ENCODE measurements at regions not wholly inside any gene's neighbourhood (a gene's known extent, or its start where the extent isn't known, plus 50 kb on each side); places are given as distances from the start of the nearest gene placed in this dataset.

- H3K27ac ChIP-seq = no peak overlapping the region
- no peak for DNase-seq
- intact Hi-C loops (cut with DNase I) = no loop called here
- no peaks in the 10 kb centered on the region for H3K27me3 ChIP-seq
- H3K9me3 ChIP-seq = no peaks in the 10 kb centered on the region
- TF ChIP-seq CTCF (IDR thresholded peaks at IDR 0.05) (no peak), EP300 (IDR thresholded peaks at IDR 0.05) (no peak), POLR2A (IDR thresholded peaks at IDR 0.05) (no peak)
- 82 to 89% (median 85%) methylated on average over 1 of the region's 1 CpG for WGBS, 3 donors
- H3K4me1 ChIP-seq (ENCODE audit: insufficient read depth) = no peaks in the 10 kb centered on the region
- no peaks in the 10 kb centered on the region for H3K36me3 ChIP-seq
- no peak overlapping the region for H3K4me3 ChIP-seq
Observed at GRCh38 chr5:113719549-113719948, 206.1 kb downstream of the YTHDC2 start.

- DNase-seq = no peak
- Histone ChIP-seq H3K9me3 (no peaks in the 10 kb centered on the region), H3K27ac (no peak overlapping the region), H3K4me3 (no peak overlapping the region), H3K27me3 (no peaks in the 10 kb centered on the region), H3K36me3 (no peaks in the 10 kb centered on the region), H3K4me1 (ENCODE audit: insufficient read depth) (no peaks in the 10 kb centered on the region)
- TF ChIP-seq POLR2A (IDR thresholded peaks at IDR 0.05) = no peak
- TF ChIP-seq EP300 (IDR thresholded peaks at IDR 0.05) = no peak
- no peak for TF ChIP-seq CTCF (IDR thresholded peaks at IDR 0.05)
- intact Hi-C loops (cut with DNase I) = no loop called here
- 66 to 75% (median 68%) methylated on average over 2 of the region's 2 CpGs for WGBS, 3 donors
Observed at GRCh38 chr5:113721171-113721570, 207.7 kb downstream of the YTHDC2 start.

GRCh38 chr5:113723021-113723420 is 209.5 kb downstream of the YTHDC2 start:
- no peak overlapping the region for H3K27ac ChIP-seq
- intact Hi-C loops (cut with DNase I) = no loop called here
- WGBS, 3 donors = 48 to 69% (median 61%) methylated on average over 6 of the region's 6 CpGs
- no peaks in the 10 kb centered on the region for H3K4me1 ChIP-seq (ENCODE audit: insufficient read depth)
- H3K4me3 ChIP-seq = no peak overlapping the region
- no peaks in the 10 kb centered on the region for H3K27me3 ChIP-seq
- TF ChIP-seq CTCF (IDR thresholded peaks at IDR 0.05) = no peak
- no peak for TF ChIP-seq EP300 (IDR thresholded peaks at IDR 0.05)
- TF ChIP-seq POLR2A (IDR thresholded peaks at IDR 0.05) = no peak
- no peak for DNase-seq
- H3K36me3 ChIP-seq = no peaks in the 10 kb centered on the region
- H3K9me3 ChIP-seq = no peaks in the 10 kb centered on the region

- Histone ChIP-seq H3K4me1 (ENCODE audit: insufficient read depth) (no peaks in the 10 kb centered on the region), H3K27ac (no peak overlapping the region), H3K4me3 (no peak overlapping the region), H3K9me3 (no peaks in the 10 kb centered on the region), H3K36me3 (no peaks in the 10 kb centered on the region), H3K27me3 (no peaks in the 10 kb centered on the region)
- intact Hi-C loops (cut with DNase I) = no loop called here
- DNase-seq = no peak
- no peak for TF ChIP-seq EP300 (IDR thresholded peaks at IDR 0.05)
- TF ChIP-seq POLR2A (IDR thresholded peaks at IDR 0.05) = no peak
- TF ChIP-seq CTCF (IDR thresholded peaks at IDR 0.05) = no peak
- 50 to 69% (median 51%) methylated on average over 1 of the region's 1 CpG for WGBS, 3 donors
Observed at GRCh38 chr5:113735751-113736150, 222.3 kb downstream of the YTHDC2 start.

- TF ChIP-seq POLR2A (IDR thresholded peaks at IDR 0.05) (no peak), EP300 (IDR thresholded peaks at IDR 0.05) (no peak), CTCF (IDR thresholded peaks at IDR 0.05) (no peak)
- Histone ChIP-seq H3K4me1 (ENCODE audit: insufficient read depth) (no peaks in the 10 kb centered on the region), H3K36me3 (no peaks in the 10 kb centered on the region), H3K27me3 (no peaks in the 10 kb centered on the region), H3K9me3 (no peaks in the 10 kb centered on the region), H3K4me3 (no peak overlapping the region), H3K27ac (no peak overlapping the region)
- no peak for DNase-seq
- intact Hi-C loops (cut with DNase I) = no loop called here
- 30 to 34% (median 32%) methylated on average over 4 of the region's 4 CpGs for WGBS, 3 donors
Observed at GRCh38 chr5:113742176-113742575, 228.7 kb downstream of the YTHDC2 start.

Measured in ovary (tissue), 7 donors.